ENCODE measurements at regions not wholly inside any gene's neighbourhood (a gene's known extent, or its start where the extent isn't known, plus 50 kb on each side); places are given as distances from the start of the nearest gene placed in this dataset.

DNA sequence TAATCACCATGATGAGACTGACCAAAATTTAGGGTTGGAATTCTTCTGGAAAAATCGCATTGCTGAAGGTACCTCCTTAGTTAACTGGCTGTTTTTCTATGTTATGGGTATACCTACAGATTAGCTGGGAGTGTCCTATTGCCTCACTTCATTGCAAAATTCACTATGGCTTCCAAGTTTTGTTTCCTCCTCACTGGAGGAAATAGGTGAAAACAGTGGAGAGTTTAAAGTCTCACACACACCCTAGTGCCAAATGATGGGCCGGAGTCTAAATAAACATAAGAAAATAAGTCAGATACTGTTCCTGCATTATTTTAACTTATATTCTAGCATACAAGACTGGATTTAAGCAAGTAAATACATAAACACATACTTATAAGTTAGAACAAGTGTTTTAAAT lies 98.2 kb downstream of the AHR start:
- Histone ChIP-seq H3K9me3 (ENCODE audit: insufficient read depth, low read length) (peaks cover 8% of the 10 kb centered on the region; the same call in 1 of the 2 replicates), H3K79me2 (ENCODE audit: low read length) (no peaks in the 10 kb centered on the region), H3K36me3 (replicated peaks; ENCODE audit: low read depth, low read length) (no peaks in the 10 kb centered on the region), H3K4me1 (ENCODE audit: low read length) (peaks cover 30% of the 10 kb centered on the region), H2AFZ (ENCODE audit: low read depth, low read length) (no peak overlapping the region), H3K27me3 (ENCODE audit: low read depth, low read length) (no peaks in the 10 kb centered on the region), H3K4me2 (ENCODE audit: low read length) (no peak overlapping the region), H4K20me1 (ENCODE audit: insufficient read depth, low read length) (no peaks in the 10 kb centered on the region), H3K9ac (ENCODE audit: low read length) (no peak overlapping the region), H3K27ac (ENCODE audit: low read length) (no peak overlapping the region), H3K4me3 (ENCODE audit: low read length) (no peak overlapping the region)
- TF ChIP-seq, protein P1, sequence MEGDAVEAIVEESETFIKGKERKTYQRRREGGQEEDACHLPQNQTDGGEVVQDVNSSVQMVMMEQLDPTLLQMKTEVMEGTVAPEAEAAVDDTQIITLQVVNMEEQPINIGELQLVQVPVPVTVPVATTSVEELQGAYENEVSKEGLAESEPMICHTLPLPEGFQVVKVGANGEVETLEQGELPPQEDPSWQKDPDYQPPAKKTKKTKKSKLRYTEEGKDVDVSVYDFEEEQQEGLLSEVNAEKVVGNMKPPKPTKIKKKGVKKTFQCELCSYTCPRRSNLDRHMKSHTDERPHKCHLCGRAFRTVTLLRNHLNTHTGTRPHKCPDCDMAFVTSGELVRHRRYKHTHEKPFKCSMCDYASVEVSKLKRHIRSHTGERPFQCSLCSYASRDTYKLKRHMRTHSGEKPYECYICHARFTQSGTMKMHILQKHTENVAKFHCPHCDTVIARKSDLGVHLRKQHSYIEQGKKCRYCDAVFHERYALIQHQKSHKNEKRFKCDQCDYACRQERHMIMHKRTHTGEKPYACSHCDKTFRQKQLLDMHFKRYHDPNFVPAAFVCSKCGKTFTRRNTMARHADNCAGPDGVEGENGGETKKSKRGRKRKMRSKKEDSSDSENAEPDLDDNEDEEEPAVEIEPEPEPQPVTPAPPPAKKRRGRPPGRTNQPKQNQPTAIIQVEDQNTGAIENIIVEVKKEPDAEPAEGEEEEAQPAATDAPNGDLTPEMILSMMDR (IDR thresholded peaks at IDR 0.05; ENCODE audit: low read depth, low read length) = no peak
- TF ChIP-seq EZH2phosphoT487 (IDR thresholded peaks at IDR 0.05; ENCODE audit: low read depth) = no peak

DNA sequence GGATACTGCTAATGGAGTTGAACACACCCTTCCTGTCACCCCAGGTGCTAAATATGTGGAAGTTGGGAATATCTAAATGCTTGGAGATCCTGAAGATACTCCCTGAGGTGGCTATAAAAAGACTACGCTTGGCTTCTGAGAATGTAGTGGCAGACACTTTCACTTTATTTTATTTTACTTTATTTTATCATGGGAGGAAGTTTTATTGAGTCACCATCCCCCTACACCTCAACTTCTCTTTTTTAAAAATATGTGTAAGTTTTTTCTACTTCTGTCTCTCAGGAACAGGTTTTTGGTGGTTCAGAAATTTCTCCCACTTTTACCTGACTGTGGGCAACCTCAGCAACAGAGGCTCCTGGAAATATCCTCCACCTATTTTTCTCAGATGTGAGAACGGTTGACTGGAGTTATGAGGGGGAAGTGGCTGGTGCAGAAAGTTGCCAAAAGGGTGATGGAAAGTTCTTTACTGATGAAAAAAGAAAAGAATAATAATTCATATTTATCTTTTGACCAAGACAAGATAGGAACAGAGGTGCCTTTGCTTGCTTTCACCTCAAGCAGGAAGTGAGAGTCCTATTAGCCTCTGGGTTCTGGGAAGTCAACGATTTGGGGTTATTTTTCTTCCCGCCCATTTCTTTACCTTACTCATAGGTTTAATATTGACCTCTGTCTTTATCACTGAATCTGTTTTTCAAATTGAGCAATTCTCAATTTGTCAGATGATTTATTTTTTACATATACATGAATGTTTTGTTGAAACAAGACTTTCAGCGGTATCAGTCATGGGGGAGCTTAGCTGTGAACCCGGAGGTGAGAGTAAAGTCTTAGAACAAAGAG lies 103.6 kb downstream of the AHR start:
- peak overlapping the region; percentile 97 for H3K4me2 ChIP-seq (ENCODE audit: low read length)
- peak overlapping the region; percentile 94 for H3K9ac ChIP-seq (ENCODE audit: low read length)

DNA sequence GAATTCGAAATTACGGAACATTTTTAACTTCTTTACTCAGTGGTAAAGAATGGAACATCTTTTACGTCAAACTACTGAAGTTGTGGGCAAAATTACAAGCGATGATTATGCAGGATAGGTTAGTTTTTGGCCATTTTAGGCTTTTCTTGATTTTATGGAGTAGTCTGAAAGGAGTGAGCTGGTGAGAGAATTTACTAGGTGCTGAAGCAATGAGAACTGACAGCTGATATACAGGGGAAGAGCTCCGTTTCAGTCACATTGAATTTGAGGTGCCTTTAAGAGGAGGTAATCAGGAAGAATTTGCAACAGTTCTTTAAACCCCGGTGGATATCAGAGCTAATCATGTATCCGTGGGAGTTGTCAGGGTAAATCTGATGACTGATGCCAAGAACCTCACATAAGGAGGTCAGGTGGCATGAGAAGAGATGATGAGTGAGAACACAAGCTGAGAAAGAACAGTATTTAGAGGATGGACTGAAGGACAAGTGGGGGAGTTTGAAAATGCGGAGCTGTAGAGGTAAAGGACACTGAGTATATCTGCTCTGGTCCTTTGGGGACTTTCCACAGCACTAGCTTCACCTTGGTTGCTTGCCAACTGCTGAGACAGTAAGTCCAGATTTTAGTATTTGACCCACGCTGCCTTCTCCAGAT lies 104.3 kb downstream of the AHR start:
- no peaks in the 10 kb centered on the region for H3K79me2 ChIP-seq (ENCODE audit: low read length)
- no peaks in the 10 kb centered on the region for H3K36me3 ChIP-seq (replicated peaks; ENCODE audit: low read depth, low read length)
- H3K27me3 ChIP-seq (ENCODE audit: low read depth, low read length) = no peaks in the 10 kb centered on the region
- H2AFZ ChIP-seq (ENCODE audit: low read depth, low read length) = no peak overlapping the region
- TF ChIP-seq EZH2phosphoT487 (IDR thresholded peaks at IDR 0.05; ENCODE audit: low read depth) = no peak
- TF ChIP-seq, protein P1 (IDR thresholded peaks at IDR 0.05; ENCODE audit: low read depth, low read length) = no peak
- H3K27ac ChIP-seq (ENCODE audit: low read length) = peak overlapping the region; percentile 99
- no peaks in the 10 kb centered on the region for H4K20me1 ChIP-seq (ENCODE audit: insufficient read depth, low read length)
- H3K9ac ChIP-seq (ENCODE audit: low read length) = peak overlapping the region; percentile 94
- peaks cover 72% of the 10 kb centered on the region for H3K4me1 ChIP-seq (ENCODE audit: low read length)
- peak overlapping the region; percentile 81 for H3K4me2 ChIP-seq (ENCODE audit: low read length)
- no peaks in the 10 kb centered on the region for H3K9me3 ChIP-seq (ENCODE audit: insufficient read depth, low read length)
- H3K4me3 ChIP-seq (ENCODE audit: low read length) = peak overlapping the region; percentile 69

More for the DNA sequence above, 103.6 kb downstream of the AHR start:
- Histone ChIP-seq H3K27ac (ENCODE audit: low read length) (peak overlapping the region; percentile 99), H3K79me2 (ENCODE audit: low read length) (no peaks in the 10 kb centered on the region), H3K36me3 (replicated peaks; ENCODE audit: low read depth, low read length) (no peaks in the 10 kb centered on the region), H3K9me3 (ENCODE audit: insufficient read depth, low read length) (no peaks in the 10 kb centered on the region), H2AFZ (ENCODE audit: low read depth, low read length) (no peak overlapping the region), H4K20me1 (ENCODE audit: insufficient read depth, low read length) (no peaks in the 10 kb centered on the region), H3K27me3 (ENCODE audit: low read depth, low read length) (no peaks in the 10 kb centered on the region), H3K4me3 (ENCODE audit: low read length) (peak overlapping the region; percentile 73), H3K4me1 (ENCODE audit: low read length) (peaks cover 65% of the 10 kb centered on the region)
- TF ChIP-seq, protein P1 (IDR thresholded peaks at IDR 0.05; ENCODE audit: low read depth, low read length) = no peak
- no peak for TF ChIP-seq EZH2phosphoT487 (IDR thresholded peaks at IDR 0.05; ENCODE audit: low read depth)

DNA sequence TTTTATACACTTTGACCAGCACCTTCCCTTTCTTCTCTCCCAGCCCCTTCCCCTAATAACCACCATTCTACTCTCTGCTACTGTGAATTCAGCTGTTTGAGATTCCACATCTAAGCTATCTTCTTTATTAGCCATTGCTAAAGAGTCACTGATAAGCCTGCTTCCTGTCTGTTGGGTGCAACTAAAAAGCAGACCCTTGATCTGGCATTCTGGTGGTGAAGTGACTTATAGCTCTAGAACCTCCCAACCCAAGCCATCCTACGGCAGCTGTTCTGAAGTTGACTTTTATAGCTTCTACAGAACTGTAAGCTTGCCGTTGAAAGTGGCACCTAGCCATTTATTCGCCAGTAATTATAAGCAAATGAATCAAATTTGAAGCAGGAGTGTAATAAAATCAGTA lies 105.6 kb downstream of the AHR start:
- Histone ChIP-seq H3K27ac (ENCODE audit: low read length) (peak overlapping the region; percentile 99), H3K4me1 (ENCODE audit: low read length) (peaks cover 85% of the 10 kb centered on the region), H3K4me3 (ENCODE audit: low read length) (peak overlapping the region; percentile 69; the same call in 1 of the 2 replicates), H3K9me3 (ENCODE audit: insufficient read depth, low read length) (no peaks in the 10 kb centered on the region), H3K79me2 (ENCODE audit: low read length) (no peaks in the 10 kb centered on the region), H3K9ac (ENCODE audit: low read length) (peak overlapping the region; percentile 94), H3K36me3 (replicated peaks; ENCODE audit: low read depth, low read length) (no peaks in the 10 kb centered on the region), H2AFZ (ENCODE audit: low read depth, low read length) (peak overlapping the region; percentile 57; the same call in 1 of the 2 replicates), H4K20me1 (ENCODE audit: insufficient read depth, low read length) (no peaks in the 10 kb centered on the region), H3K4me2 (ENCODE audit: low read length) (peak overlapping the region; percentile 81), H3K27me3 (ENCODE audit: low read depth, low read length) (no peaks in the 10 kb centered on the region)
- TF ChIP-seq EZH2phosphoT487 (IDR thresholded peaks at IDR 0.05; ENCODE audit: low read depth) = no peak
- TF ChIP-seq, protein P1 (IDR thresholded peaks at IDR 0.05; ENCODE audit: low read depth, low read length) = no peak
